Testis (tissue), 2 donors: ENCODE measurements at regions not wholly inside any gene's neighbourhood (a gene's known extent, or its start where the extent isn't known, plus 50 kb on each side); places are given as distances from the start of the nearest gene placed in this dataset.

Experiments
- CTCF ChIP-seq, 3 experiments: fragments of 450-650 bp in 2 of 3; fragments of 200-600 bp in 1 of 3; sonication (generic) in 1 of 3; IDR thresholded peaks; one replicate each; pipeline ENCODE4 v1.5.1; 2016 to 2019; ENCODE audit warnings: antibody characterized with exemption in 3 of 3, mild to moderate bottlenecking in 2 of 3, moderate library complexity in 1 of 3
- POLR2A ChIP-seq: fragments of 450-650 bp; IDR thresholded peaks from one replicate; pipeline ENCODE4 v1.6.1; 2017; ENCODE audit warnings: antibody characterized with exemption, mild to moderate bottlenecking, moderate library complexity

DNA sequence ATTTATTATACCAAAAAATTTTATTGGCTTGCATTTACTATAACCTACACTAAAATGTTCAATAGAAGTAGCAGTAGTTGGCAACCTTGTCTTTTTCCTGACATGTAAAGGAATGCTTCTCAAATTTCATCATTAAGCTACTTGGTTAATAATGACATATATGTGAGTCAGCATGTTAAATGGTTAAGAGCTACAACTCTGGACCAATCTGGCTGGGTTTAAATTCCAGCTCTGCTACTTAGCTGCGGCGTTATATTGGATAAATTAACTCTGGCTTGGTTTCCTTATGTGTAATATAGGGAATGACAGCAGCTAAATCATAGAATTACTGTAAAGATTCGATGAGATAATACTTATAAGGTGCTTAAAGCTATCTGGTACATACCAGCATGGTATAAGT lies 53.7 kb upstream of the OTOGL start:
- TF ChIP-seq CTCF (IDR thresholded peaks at IDR 0.05) (no peak), POLR2A (no peak)
